ENCODE measurements at regions not wholly inside any gene's neighbourhood (a gene's known extent, or its start where the extent isn't known, plus 50 kb on each side); places are given as distances from the start of the nearest gene placed in this dataset.

DNA sequence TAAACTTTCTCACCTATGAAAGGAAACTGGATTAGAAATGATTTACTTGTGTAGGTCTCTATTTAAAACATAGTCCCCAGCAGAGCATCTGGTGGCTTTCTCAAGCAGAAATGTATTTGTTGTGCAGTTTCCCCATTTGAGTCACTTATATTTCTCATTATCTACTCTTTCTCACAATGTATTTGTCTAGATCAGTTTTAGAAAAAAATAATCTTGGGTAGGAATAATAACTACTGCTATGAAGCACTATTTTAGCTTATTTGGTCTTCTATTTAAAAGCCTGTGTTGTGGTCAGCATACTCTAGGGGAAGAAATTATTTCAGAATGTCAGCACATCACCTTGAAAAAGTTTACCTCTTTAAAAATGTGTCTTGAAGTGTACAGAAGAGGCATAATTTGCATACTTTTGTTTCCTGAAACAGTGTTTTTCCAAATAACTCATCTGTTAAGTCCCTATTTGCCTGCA, 60.9 kb upstream of the PRL start:
- TF ChIP-seq, protein P1, sequence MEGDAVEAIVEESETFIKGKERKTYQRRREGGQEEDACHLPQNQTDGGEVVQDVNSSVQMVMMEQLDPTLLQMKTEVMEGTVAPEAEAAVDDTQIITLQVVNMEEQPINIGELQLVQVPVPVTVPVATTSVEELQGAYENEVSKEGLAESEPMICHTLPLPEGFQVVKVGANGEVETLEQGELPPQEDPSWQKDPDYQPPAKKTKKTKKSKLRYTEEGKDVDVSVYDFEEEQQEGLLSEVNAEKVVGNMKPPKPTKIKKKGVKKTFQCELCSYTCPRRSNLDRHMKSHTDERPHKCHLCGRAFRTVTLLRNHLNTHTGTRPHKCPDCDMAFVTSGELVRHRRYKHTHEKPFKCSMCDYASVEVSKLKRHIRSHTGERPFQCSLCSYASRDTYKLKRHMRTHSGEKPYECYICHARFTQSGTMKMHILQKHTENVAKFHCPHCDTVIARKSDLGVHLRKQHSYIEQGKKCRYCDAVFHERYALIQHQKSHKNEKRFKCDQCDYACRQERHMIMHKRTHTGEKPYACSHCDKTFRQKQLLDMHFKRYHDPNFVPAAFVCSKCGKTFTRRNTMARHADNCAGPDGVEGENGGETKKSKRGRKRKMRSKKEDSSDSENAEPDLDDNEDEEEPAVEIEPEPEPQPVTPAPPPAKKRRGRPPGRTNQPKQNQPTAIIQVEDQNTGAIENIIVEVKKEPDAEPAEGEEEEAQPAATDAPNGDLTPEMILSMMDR (IDR thresholded peaks at IDR 0.05), result no peak
- no peak for TF ChIP-seq POLR2A (IDR thresholded peaks at IDR 0.05)
